ENCODE measurements at regions not wholly inside any gene's neighbourhood (a gene's known extent, or its start where the extent isn't known, plus 50 kb on each side); places are given as distances from the start of the nearest gene placed in this dataset.

DNA sequence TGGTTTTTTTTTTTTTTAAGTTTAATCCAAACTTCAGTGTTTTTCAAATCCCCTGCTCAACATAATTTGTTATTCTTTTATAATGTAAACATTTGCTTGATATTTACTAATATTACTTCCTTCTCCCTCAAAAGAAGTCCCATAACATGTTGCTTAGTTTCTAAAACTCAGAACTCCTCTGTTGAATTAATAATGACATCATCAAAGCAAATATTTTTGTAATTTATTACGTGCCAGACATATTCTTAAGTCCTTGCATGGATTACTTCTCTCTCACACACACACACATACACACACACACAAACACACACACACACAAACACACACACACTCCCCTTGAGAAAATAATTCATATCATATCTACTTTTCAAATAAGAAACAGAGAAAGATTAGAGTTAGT lies 1432.3 kb upstream of the SPRY2 start:
- TF ChIP-seq, protein P1, sequence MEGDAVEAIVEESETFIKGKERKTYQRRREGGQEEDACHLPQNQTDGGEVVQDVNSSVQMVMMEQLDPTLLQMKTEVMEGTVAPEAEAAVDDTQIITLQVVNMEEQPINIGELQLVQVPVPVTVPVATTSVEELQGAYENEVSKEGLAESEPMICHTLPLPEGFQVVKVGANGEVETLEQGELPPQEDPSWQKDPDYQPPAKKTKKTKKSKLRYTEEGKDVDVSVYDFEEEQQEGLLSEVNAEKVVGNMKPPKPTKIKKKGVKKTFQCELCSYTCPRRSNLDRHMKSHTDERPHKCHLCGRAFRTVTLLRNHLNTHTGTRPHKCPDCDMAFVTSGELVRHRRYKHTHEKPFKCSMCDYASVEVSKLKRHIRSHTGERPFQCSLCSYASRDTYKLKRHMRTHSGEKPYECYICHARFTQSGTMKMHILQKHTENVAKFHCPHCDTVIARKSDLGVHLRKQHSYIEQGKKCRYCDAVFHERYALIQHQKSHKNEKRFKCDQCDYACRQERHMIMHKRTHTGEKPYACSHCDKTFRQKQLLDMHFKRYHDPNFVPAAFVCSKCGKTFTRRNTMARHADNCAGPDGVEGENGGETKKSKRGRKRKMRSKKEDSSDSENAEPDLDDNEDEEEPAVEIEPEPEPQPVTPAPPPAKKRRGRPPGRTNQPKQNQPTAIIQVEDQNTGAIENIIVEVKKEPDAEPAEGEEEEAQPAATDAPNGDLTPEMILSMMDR (conservative IDR thresholded peaks at IDR 0.05; ENCODE audit: low read length) = no peak
- no peak overlapping the region for H3K4me3 ChIP-seq (ENCODE audit: low read length)
- DNase-seq (ENCODE audit: low read depth) = no peak

DNA sequence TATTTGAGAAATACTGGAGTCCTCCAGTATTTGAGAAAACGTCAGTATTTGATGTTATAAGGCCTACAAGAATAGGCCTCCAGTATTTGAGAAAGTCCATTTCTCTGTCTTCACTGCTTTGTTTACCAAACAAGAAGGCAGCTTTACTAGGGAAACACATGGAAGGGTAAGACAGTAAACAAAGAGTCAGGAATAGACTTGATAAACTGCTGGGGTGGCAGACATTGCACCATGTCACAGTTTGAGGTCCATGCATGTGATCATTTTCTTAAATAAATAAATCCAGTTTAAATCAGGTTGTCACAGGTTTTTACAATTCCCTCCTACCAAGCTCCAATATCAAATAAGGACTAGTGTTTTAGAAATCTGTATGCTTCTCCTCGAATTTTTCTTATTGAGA lies 1431.0 kb upstream of the SPRY2 start:
- DNase-seq (ENCODE audit: low read depth) = no peak
- TF ChIP-seq, protein P1 (conservative IDR thresholded peaks at IDR 0.05; ENCODE audit: low read length) = no peak
- H3K4me3 ChIP-seq (ENCODE audit: low read length) = no peak overlapping the region

- no peak overlapping the region for H3K4me3 ChIP-seq (ENCODE audit: low read length)
- DNase-seq (ENCODE audit: low read depth) = no peak
- TF ChIP-seq, protein P1 (conservative IDR thresholded peaks at IDR 0.05; ENCODE audit: low read length) = no peak
Observed at GRCh38 chr13:81770868-81771505, 1430.1 kb upstream of the SPRY2 start.

DNA sequence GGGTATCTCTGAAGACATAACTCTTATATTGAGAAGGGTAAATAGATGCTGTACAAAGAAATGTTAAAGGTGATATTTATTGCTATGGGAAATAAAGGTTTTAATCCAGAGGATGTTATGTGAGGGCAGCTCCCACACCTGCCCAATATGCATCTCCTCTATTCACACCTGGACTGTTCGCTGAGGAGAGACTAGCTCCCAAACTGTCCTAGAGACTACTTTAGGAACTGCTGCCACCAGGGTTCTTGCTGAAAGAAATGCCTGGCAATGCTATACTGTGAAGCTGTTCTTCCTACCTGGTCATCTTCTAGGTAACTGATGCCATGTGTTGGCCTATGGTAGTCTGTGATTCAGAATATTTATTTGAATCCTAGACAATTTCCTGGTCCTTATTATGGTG lies 1421.5 kb upstream of the SPRY2 start:
- TF ChIP-seq, protein P1 (conservative IDR thresholded peaks at IDR 0.05; ENCODE audit: low read length) = no peak

GRCh38 chr13:81760316-81760715 lies 1419.4 kb upstream of the SPRY2 start:
- DNase-seq (ENCODE audit: low read depth) = no peak
- TF ChIP-seq, protein P1 (conservative IDR thresholded peaks at IDR 0.05; ENCODE audit: low read length) = no peak
- H3K4me3 ChIP-seq (ENCODE audit: low read length) = no peak overlapping the region

More for the DNA sequence above, 1421.5 kb upstream of the SPRY2 start:
- no peak for DNase-seq (ENCODE audit: low read depth)
- H3K4me3 ChIP-seq (ENCODE audit: low read length) = no peak overlapping the region

GRCh38 chr13:81757348-81757970 lies 1416.5 kb upstream of the SPRY2 start:
- H3K4me3 ChIP-seq (ENCODE audit: low read length) = no peak overlapping the region
- no peak for DNase-seq (ENCODE audit: low read depth)
- TF ChIP-seq, protein P1 (conservative IDR thresholded peaks at IDR 0.05; ENCODE audit: low read length) = no peak

DNA sequence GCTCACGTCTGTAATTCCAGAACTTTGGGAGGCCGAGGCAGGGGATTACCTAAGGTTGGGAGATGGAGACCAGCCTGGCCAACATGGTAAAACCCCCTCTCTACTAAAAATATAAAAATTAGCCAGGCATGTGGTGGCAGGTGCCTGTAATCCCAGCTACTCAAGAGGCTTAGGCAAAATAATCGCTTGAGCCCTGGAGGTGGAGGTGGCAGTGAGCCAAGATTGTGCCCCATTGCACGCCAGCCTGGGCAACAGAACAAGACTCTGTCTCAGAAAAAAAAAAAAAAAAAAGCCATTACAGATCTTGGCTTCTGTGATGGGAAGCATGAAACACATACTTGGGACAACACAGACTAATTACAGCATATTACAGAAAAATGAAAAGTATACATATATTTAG lies 1404.5 kb upstream of the SPRY2 start:
- TF ChIP-seq, protein P1 (conservative IDR thresholded peaks at IDR 0.05; ENCODE audit: low read length) = no peak
- no peak overlapping the region for H3K4me3 ChIP-seq (ENCODE audit: low read length)
- no peak for DNase-seq (ENCODE audit: low read depth)

All from AG10803 (cell line).